Peyer's patch (tissue), 4 donors: ENCODE measurements at regions not wholly inside any gene's neighbourhood (a gene's known extent, or its start where the extent isn't known, plus 50 kb on each side); places are given as distances from the start of the nearest gene placed in this dataset.

Source experiments
- CTCF ChIP-seq, 6 experiments: fragments of 450-650 bp in 4 of 6; fragments of 200-600 bp in 2 of 6; sonication (generic) in 1 of 6; IDR thresholded peaks; one replicate each; pipeline ENCODE4 v1.5.1; 2017 to 2019; ENCODE audit warnings: antibody characterized with exemption in 6 of 6, mild to moderate bottlenecking in 3 of 6, moderate library complexity in 1 of 6
- POLR2A ChIP-seq, 2 donors: fragments of 450-650 bp; IDR thresholded peaks; one replicate each; pipeline ENCODE4 v1.5.1; 2017; ENCODE audit warnings: antibody characterized with exemption in 2 of 2, mild to moderate bottlenecking in 2 of 2, moderate library complexity in 2 of 2

DNA sequence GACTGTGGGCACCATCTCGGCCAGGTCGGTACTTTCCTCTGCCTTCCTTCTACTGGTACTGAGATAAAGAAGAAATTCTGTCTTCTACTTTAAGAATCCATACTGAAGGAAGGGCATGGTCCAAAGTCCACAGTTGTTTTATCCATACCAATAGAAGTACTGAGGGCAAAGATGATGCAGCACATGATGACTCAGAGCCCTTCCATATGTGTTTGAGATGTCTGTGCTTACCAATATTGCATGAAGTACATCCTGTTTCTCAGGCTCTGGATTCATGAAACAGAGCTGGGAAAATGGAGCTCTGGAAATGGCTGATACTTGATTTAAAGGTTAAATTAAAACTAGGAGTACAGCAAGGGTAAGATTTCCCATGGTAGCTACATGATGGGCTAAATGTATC, 799.9 kb downstream of the NLGN4Y start:
- no peak for TF ChIP-seq CTCF (IDR thresholded peaks at IDR 0.05)
- TF ChIP-seq POLR2A (IDR thresholded peaks at IDR 0.05) = no peak
